ENCODE measurements at regions not wholly inside any gene's neighbourhood (a gene's known extent, or its start where the extent isn't known, plus 50 kb on each side); places are given as distances from the start of the nearest gene placed in this dataset.

GRCh38 chr4:3352505-3352904, 59.7 kb downstream of the RGS12 start:
- H4K20me1 ChIP-seq (ENCODE audit: insufficient read depth, low read length), result peaks cover 10% of the 10 kb centered on the region
- no peak overlapping the region for H3K9ac ChIP-seq (ENCODE audit: low read length)
- H3K27ac ChIP-seq (ENCODE audit: low read depth, low read length), result no peak overlapping the region
- H3K27me3 ChIP-seq (ENCODE audit: insufficient read depth, low read length), result no peaks in the 10 kb centered on the region
- no peaks in the 10 kb centered on the region for H3K4me1 ChIP-seq (ENCODE audit: insufficient read depth, low read length)
- no peak for DNase-seq (ENCODE audit: low read depth)
- Mint-ChIP-seq H3K36me3 (ENCODE audit: low read depth, unreplicated experiment) (peaks cover 3% of the 10 kb centered on the region), H3K27ac (ENCODE audit: unreplicated experiment) (no peak overlapping the region), H3K4me1 (ENCODE audit: low read depth, unreplicated experiment) (no peaks in the 10 kb centered on the region), H3K4me3 (ENCODE audit: unreplicated experiment) (no peak overlapping the region), H3K27me3 (ENCODE audit: low read depth, unreplicated experiment) (no peaks in the 10 kb centered on the region), H3K9me3 (ENCODE audit: unreplicated experiment) (no peaks in the 10 kb centered on the region)
- H3K9me3 ChIP-seq (ENCODE audit: insufficient read depth, low read depth, low read length), result no peaks in the 10 kb centered on the region
- no peak for FAIRE-seq
- no peaks in the 10 kb centered on the region for H3K36me3 ChIP-seq (ENCODE audit: insufficient read depth, low read length)
- H3K4me3 ChIP-seq (ENCODE audit: insufficient read depth, low read depth, low read length), result no peak overlapping the region
- TF ChIP-seq, protein P1, sequence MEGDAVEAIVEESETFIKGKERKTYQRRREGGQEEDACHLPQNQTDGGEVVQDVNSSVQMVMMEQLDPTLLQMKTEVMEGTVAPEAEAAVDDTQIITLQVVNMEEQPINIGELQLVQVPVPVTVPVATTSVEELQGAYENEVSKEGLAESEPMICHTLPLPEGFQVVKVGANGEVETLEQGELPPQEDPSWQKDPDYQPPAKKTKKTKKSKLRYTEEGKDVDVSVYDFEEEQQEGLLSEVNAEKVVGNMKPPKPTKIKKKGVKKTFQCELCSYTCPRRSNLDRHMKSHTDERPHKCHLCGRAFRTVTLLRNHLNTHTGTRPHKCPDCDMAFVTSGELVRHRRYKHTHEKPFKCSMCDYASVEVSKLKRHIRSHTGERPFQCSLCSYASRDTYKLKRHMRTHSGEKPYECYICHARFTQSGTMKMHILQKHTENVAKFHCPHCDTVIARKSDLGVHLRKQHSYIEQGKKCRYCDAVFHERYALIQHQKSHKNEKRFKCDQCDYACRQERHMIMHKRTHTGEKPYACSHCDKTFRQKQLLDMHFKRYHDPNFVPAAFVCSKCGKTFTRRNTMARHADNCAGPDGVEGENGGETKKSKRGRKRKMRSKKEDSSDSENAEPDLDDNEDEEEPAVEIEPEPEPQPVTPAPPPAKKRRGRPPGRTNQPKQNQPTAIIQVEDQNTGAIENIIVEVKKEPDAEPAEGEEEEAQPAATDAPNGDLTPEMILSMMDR (IDR thresholded peaks at IDR 0.05; ENCODE audit: insufficient read depth, low read depth, low read length), result no peak
- TF ChIP-seq EZH2 (IDR thresholded peaks at IDR 0.05; ENCODE audit: insufficient read depth, low read length), result no peak
- peaks cover 12% of the 10 kb centered on the region for H3K79me2 ChIP-seq (ENCODE audit: insufficient read depth, low read length)
- H2AFZ ChIP-seq (ENCODE audit: low read depth, low read length), result no peak overlapping the region
- H3K4me2 ChIP-seq (ENCODE audit: low read length), result no peak overlapping the region

GRCh38 chr4:3352941-3353594, 60.2 kb downstream of the RGS12 start:
- Histone ChIP-seq H3K9ac (ENCODE audit: low read length) (no peak overlapping the region), H3K4me3 (ENCODE audit: insufficient read depth, low read depth, low read length) (no peak overlapping the region), H3K79me2 (ENCODE audit: insufficient read depth, low read length) (peaks cover 12% of the 10 kb centered on the region), H3K27ac (ENCODE audit: low read depth, low read length) (no peak overlapping the region), H3K9me3 (ENCODE audit: insufficient read depth, low read depth, low read length) (no peaks in the 10 kb centered on the region), H2AFZ (ENCODE audit: low read depth, low read length) (no peak overlapping the region), H3K4me2 (ENCODE audit: low read length) (no peak overlapping the region), H3K27me3 (ENCODE audit: insufficient read depth, low read length) (no peaks in the 10 kb centered on the region), H3K4me1 (ENCODE audit: insufficient read depth, low read length) (no peaks in the 10 kb centered on the region), H3K36me3 (ENCODE audit: insufficient read depth, low read length) (no peaks in the 10 kb centered on the region), H4K20me1 (ENCODE audit: insufficient read depth, low read length) (peaks cover 10% of the 10 kb centered on the region)
- DNase-seq (ENCODE audit: low read depth), result no peak
- Mint-ChIP-seq H3K4me1 (ENCODE audit: low read depth, unreplicated experiment) (no peaks in the 10 kb centered on the region), H3K27ac (ENCODE audit: unreplicated experiment) (no peak overlapping the region), H3K27me3 (ENCODE audit: low read depth, unreplicated experiment) (no peaks in the 10 kb centered on the region), H3K9me3 (ENCODE audit: unreplicated experiment) (no peaks in the 10 kb centered on the region), H3K36me3 (ENCODE audit: low read depth, unreplicated experiment) (peaks cover 3% of the 10 kb centered on the region), H3K4me3 (ENCODE audit: unreplicated experiment) (no peak overlapping the region)
- TF ChIP-seq, protein P1 (IDR thresholded peaks at IDR 0.05; ENCODE audit: insufficient read depth, low read depth, low read length), result no peak
- no peak for TF ChIP-seq EZH2 (IDR thresholded peaks at IDR 0.05; ENCODE audit: insufficient read depth, low read length)
- no peak for FAIRE-seq

GRCh38 chr4:3353752-3354454, 61.1 kb downstream of the RGS12 start:
- Histone ChIP-seq H3K27me3 (ENCODE audit: insufficient read depth, low read length) (no peaks in the 10 kb centered on the region), H3K4me2 (ENCODE audit: low read length) (no peak overlapping the region), H3K9me3 (ENCODE audit: insufficient read depth, low read depth, low read length) (no peaks in the 10 kb centered on the region), H3K4me3 (ENCODE audit: insufficient read depth, low read depth, low read length) (no peak overlapping the region), H3K36me3 (ENCODE audit: insufficient read depth, low read length) (no peaks in the 10 kb centered on the region), H3K9ac (ENCODE audit: low read length) (no peak overlapping the region), H3K27ac (ENCODE audit: low read depth, low read length) (no peak overlapping the region), H2AFZ (ENCODE audit: low read depth, low read length) (no peak overlapping the region), H4K20me1 (ENCODE audit: insufficient read depth, low read length) (peaks cover 10% of the 10 kb centered on the region), H3K4me1 (ENCODE audit: insufficient read depth, low read length) (no peaks in the 10 kb centered on the region), H3K79me2 (ENCODE audit: insufficient read depth, low read length) (peaks cover 12% of the 10 kb centered on the region)
- H3K4me3 Mint-ChIP-seq (ENCODE audit: unreplicated experiment), result no peak overlapping the region
- TF ChIP-seq, protein P1 (IDR thresholded peaks at IDR 0.05; ENCODE audit: insufficient read depth, low read depth, low read length), result no peak
- no peak for TF ChIP-seq EZH2 (IDR thresholded peaks at IDR 0.05; ENCODE audit: insufficient read depth, low read length)
- DNase-seq (ENCODE audit: low read depth) (no peak), FAIRE-seq (no peak)
- H3K36me3 Mint-ChIP-seq (ENCODE audit: low read depth, unreplicated experiment), result peaks cover 3% of the 10 kb centered on the region
- no peaks in the 10 kb centered on the region for H3K4me1 Mint-ChIP-seq (ENCODE audit: low read depth, unreplicated experiment)
- H3K9me3 Mint-ChIP-seq (ENCODE audit: unreplicated experiment), result no peaks in the 10 kb centered on the region
- no peak overlapping the region for H3K27ac Mint-ChIP-seq (ENCODE audit: unreplicated experiment)
- H3K27me3 Mint-ChIP-seq (ENCODE audit: low read depth, unreplicated experiment), result no peaks in the 10 kb centered on the region
